ENCODE measurements at regions not wholly inside any gene's neighbourhood (a gene's known extent, or its start where the extent isn't known, plus 50 kb on each side); places are given as distances from the start of the nearest gene placed in this dataset.
"Not testable (repeated sequence)": the region's sequence is repeated elsewhere in the genome, so short reads cannot be mapped to it uniquely, and the experiment has no call there.

DNA sequence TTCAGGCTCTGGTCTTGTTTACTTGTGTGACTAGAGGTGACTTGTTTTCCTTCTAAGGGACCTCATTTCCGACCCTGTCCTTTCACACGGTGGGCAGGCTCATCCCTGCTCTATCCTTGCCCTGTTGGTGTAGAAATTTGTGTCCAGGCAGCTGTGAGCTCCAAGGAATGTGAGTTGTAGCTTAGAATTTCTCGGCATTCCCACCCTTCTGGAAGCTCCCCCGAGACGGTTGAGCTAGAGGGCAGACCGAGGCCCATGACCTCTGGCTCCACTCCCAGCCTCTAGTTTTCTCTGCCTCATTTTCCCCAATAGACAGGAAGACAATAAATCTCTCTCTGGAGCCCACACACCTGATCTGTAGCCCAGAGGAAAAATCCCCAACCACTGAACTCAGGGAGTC lies 100.9 kb downstream of the NAV1 start:
- DNase-seq: no peak

DNA sequence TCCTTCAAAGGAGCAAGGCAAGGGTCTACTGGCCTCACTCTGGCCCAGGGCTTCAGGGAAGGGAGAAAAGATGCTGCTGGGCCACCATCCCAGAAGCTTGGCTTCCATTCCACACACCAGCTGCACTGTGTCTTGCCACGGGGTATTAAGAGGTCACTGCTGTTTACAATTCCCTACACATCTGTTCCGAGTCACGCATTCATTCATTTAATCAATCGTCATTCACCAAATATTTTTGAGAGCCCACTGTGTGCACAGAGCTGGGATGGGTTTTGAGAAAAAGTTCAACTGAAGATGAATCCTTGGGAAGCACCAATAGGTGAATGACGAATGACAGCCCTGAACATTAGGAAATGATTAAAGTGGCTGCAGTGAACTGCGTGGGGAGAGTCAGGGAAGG lies 101.7 kb downstream of the NAV1 start:
- no peak for DNase-seq

DNA sequence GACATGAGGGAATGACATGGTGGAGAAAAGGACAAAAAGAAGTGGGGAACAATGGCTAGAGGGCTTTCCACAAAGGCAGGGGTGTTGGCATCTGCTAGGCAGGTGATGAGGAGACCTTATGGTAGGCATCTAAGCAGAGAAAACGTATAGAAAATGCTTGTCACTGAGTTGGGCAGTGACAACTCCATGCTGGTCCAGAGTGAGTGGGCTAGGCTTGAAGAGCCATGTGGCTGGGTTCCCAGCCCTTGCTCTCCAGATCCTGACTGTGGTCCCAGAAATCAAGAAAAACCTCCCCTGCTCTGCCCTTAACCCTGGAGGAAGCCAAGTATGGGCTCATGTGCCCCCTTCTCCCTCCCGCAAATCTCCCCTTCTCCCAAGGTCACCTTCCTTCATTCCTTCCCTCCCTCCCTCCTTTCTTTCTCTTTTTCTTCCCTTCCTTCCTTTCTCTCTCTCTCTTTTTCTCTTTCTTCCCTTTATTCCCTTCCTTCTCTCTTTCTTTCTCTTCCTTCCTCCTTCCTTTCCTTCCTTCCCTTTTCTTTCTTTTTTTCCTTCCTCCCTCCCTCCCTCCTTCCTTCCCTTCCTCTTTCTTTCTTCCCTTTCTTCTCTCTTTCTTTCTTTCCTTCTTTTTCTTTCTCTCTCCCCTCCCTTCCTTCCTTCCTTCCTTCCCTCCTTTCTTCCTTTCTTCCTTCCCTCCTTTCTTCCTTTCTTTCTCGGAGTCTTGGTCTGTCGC lies 102.8 kb downstream of the NAV1 start:
- no peak for DNase-seq

DNA sequence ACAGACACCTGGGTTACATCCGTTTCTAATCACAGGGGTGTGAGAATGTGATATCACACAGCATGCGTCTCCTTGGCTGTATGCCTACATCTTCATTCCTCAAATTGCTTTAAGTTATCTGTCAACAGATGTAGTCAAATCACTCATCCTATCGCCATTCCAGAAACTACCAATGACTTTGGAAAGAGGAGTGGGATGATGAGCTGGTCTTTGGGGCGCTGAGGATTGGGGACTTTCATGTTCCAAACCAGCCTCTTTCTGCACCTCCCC lies 104.8 kb downstream of the NAV1 start:
- no peak for DNase-seq

DNA sequence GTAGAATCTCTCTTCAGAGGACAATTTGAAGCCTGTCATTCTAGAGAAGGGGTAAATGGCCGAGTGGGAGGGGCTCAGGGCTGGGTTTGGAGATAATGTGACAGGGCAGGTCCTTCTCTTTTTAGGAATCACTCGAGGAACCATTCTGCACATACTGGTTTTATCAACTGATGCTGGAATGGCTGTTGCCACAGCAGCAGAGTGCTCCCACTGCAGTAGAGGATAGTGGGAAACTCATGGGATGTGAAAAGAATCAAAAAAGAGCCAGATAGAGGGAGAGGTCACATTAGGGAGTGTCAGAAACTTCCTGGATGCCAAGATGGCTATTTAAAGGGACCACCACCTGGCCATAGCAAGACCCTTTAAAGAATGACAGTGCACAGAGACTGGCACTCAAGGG lies 105.3 kb downstream of the NAV1 start:
- DNase-seq: no peak

DNA sequence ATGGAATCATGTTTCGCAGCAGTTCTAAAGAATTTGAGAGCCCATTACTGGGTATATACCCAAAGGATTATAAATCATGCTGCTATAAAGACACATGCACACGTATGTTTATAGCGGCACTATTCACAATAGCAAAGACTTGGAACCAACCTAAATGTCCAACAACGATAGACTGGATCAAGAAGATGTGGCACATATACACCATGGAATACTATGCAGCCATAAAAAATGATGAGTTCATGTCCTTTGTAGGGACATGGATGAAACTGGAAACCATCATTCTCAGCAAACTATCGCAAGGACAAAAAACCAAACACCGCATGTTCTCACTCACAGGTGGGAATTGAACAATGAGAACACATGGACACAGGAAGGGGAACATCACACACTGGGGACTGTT lies 106.1 kb downstream of the NAV1 start:
- not testable (repeated sequence) for DNase-seq

DNA sequence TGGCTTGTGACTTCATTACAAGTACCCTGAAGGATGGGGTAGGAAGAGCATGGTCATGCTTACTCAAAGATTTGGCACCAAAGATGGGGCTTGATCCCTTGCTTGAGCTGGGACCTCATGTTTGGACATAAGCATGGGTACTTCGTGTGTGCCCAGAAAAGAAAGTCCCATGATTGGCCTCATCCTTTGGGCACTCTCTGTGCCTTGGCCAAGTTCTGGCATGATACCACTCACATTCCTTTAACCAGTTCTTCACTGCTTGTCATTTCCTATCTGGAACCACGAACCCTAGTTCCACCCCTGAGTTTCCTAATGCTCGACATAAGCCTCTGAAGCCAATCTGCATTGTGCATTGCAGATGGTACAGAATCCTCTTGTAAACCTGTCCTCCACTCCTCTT lies 107.0 kb downstream of the NAV1 start:
- no peak for DNase-seq

DNA sequence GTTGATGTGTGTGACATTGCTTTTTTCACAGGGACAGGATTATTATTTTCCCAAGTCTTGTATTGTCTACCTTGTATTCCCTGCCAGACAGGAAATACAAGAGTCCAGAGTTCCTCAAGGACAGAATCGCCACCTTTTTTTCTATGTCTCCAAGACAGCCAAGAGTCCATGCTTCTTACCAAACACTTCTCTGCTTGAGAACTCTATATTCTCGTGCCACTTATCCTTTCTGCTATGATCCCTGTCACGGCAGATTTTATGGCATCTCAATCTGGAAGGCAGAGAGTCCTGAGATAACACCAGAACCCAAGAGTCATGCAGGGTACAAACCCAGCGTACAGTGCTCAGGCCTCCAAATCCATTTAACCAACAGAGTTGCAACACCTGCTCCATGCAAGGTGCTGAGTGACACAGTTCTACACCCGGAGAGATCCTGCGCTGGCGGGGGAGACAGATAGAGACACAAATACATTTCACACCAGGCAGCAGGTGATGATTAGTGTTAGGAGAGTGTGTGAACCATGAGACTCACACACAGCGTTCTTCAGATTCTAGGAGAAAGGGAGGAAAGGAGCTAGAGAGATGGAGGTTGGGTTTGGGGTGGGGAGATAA lies 107.6 kb downstream of the NAV1 start:
- no peak for DNase-seq

DNA sequence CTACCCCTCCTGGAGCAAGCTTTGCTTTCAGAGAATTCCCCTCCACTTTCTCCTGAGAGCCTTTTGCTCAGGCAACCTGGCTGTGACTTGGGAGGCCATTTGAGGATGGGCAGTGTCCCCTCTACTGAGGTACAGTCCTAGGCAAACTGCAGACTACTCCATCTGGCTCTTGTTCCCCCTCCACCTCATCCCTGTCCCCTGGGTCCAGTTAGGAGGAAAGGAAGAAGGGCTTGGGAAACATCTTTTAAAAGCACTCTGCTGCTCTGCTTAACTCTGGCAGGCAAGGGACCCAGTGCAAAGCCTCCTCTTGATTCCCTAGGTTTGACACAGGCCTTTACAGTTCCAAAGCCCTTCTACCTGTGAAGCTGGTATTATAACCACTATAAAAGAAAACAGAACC lies 108.2 kb downstream of the NAV1 start:
- DNase-seq: no peak

DNA sequence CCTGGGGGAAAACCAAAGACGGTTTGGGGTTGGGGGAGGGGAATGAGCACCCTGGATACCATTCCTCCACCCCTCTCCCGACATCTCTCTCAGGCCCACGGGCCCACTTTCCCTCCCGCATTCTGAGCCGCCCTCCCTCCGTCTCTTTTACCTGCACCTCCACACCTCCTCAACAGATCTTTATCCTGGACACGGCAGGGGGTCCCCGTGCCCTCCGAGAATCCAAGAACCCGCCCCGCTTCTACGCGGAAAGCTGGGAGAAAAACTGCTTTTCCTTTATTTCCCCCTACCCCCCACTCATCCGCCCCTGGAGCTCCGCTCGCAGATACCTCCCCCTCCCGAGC lies 108.8 kb downstream of the NAV1 start:
- no peak for DNase-seq

DNA sequence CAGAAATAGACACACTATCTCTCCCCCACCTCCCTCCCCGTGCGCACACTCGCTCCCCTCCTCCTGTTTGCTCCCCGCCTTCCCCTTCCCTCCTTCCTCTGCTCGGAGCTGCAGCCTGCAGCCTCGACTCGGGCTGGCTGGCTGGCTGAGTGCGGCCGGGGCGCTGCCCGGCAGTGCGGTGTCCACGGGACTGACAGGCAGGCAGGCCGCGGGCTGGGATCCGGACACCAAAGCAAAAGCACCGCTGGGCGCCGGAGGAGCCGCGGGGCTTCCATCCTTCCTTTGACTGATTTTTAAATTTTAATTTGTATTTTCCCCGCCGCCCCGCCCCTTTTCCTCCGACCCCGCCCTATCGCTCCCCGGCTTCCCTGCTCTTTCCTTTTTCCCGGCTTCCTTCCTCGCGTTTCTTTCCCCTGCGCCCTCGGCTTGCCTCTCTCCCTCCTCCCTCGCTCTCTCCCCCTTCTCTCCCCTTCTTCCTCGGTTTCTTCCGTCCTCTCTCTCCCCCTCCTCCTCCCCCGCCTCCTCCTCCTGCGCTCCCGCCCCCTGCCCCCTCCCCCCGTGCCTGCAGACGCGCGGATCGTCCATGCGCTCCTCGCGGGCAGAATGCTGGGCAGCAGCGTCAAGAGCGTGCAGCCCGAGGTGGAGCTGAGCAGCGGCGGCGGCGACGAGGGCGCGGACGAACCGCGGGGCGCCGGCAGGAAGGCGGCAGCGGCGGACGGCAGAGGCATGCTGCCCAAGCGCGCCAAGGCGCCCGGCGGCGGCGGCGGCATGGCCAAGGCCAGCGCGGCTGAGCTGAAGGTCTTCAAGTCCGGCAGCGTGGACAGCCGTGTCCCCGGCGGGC lies 109.4 kb downstream of the NAV1 start:
- no peak for DNase-seq

DNA sequence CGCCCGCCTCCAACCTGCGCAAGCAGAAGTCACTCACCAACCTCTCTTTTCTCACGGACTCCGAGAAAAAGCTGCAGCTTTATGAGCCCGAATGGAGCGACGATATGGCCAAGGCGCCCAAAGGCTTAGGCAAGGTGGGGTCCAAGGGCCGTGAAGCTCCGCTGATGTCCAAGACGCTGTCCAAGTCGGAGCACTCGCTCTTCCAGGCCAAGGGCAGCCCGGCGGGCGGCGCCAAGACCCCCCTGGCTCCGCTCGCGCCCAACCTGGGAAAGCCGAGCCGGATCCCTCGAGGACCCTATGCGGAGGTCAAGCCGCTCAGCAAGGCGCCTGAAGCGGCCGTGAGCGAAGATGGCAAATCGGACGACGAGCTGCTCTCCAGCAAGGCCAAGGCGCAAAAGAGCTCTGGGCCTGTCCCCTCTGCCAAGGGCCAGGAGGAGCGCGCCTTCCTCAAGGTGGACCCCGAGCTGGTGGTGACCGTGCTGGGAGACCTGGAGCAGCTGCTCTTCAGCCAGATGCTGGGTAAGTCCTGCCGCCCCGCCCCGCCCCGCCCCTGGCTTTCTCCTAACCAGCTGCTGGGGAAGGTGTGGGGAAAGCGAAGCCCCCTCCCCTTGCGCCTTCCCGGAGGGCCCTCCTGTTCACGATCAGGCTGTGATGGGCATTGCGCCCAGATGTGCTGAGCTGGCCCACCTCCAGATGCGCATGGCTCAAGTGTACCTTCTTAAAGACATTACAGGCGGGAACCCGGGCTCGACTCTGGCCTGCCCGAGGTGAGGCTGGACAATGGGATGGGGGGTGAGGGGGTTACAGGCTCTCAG lies 110.2 kb downstream of the NAV1 start:
- no peak for DNase-seq

DNA sequence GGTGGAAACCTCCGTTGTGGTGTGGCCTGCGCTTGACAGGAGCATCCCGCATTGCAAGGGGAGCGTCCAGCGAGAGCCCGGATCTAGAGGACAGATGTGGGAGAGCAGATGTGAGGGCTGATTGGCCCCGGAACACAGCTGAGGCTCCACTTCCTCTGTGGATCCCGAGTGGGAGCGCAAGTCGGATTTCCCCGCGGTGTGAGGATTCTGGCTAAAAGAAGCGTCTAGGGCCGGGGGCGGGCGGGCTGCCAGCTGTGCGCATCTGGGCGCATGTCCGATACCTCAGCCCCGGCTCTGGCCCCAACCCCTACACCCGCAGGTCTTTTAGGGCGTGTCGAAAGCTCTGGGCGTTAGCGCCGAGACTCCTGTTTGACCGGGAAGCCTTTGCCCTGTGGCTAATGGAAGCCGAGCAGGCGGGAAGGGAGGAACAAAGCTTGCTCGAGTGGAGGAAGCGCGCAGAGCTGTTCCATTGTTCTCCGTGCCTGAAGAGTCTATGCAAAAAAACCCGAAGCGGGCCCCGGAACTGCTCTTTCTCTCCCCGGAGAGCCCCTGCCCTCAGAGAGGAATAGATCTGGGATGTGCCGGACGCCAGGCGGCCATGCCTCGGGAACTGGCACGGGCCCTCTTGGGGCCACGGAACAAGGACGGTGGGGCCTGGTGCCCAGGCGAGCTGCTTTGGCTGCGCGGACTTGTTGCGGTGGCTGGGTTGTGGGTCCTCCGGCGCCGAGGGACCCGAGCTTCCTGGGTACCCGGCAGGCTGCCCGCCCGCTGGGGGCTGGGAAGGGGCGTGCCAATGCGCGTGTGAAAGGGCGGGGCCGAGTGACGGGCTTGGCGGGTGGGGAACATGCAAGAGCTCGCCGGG lies 111.1 kb downstream of the NAV1 start:
- DNase-seq: no peak

DNA sequence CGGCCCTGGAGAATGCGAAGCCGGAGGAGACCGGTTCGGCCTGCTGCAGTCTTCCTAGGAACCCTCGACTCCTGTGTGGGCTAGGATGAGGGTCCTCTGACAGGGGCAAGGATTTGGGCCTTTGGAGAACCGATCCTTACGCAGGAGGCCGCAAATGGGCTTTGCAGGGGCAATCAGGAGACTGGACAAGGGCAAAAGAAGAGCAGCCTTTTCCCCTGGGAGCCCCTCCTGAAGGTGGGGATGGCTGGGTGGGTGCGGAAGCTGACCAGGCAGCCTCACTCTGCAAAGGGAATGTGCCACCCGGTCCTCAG lies 111.7 kb downstream of the NAV1 start:
- no peak for DNase-seq

DNA sequence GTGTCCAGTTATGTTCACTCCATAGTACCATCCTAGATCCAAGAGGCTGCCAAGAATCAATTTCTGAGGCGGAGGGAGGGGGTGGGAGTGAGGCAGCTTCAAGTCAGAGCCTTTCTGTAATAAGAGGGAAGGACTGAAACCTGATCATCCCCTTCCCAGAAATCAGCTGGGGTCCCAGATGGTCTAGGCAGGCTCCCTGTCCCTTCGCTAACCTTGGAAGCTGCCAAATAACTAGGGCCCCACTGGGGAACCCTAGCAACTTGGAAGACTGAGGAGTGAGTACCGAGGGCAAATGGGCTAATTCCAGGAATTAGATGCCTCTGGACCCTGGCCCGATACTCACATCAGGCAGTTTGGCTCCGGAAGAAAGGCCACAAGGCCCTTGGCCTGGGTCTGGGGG lies 113.3 kb downstream of the NAV1 start:
- no peak for DNase-seq

DNA sequence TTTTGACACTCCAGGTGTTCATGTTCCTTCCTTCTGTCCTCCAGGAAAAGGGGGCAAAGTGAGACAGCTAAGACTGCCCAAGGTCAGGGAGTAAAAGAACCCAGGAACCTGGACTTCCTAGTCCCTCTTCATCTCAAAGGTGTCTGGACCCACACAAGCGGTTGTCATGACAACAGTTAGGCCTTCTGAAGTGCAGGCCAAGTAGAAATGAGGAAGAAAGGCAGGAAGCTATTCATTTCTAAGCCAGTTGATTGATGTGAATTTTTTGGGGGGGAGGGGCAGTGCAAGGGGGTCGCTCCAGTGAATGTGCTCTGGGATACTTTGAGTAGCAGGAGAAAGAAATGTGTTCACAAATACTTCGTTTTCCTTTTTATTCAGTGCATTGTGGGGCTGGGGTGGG lies 114.3 kb downstream of the NAV1 start:
- no peak for DNase-seq

DNA sequence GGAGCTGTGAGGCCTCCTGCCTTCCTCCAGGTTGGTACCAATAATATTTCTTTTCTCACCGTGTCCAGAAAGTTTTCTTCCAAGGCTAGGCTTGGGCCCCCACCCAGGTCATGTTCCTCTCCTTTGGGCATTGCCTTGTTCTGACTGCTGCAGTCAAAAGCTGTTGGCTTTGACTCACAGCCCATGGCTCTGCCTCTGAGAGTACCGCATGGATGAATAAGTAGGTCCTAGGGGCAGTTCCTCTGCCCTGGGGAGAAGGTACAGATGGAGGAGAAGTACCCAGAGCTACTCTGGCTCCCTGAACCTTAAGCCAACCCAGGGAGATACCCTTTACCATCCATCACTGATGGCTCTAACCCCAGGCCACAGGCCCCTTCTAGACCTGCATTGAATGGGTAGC lies 115.0 kb downstream of the NAV1 start:
- no peak for DNase-seq

DNA sequence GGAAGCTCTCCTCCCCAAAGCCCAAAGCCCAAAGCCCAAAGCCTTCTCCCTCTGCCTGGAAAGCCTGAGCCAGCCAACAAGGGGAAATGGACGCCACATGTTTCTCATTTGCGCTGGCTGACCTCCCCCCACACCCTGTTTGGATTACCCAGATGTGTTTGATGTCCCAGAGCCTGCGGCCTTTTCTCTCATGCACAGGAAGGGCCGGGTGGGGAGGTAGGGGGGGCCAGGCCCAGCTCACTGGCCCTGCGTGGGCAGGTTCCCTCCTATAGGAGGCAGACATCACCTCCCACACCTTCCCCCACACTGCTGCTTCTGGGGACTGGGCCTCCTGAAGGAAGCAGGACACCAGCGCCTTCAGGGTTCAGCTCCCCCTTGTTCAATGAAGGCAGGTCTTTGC lies 116.3 kb downstream of the NAV1 start:
- no peak for DNase-seq

DNA sequence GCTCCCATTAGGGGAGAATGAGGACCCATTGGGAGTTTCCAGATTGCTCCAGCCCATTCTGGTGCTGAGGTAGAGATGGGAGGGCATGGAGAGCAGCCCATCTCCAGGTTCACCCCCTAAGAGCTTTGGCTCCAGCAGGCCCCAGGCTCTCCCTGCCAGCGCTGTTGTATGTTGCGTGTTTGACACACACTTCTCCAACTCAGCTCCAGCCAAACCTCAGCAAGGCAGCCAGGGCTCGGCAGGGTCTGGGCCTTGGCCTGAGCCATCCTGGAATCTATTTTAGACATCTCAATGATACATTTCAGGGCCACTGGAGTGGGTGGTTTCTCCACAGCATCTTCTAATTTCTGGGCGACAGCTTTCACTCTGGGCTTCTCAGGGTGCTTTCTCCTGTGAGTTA lies 117.0 kb downstream of the NAV1 start:
- no peak for DNase-seq

DNA sequence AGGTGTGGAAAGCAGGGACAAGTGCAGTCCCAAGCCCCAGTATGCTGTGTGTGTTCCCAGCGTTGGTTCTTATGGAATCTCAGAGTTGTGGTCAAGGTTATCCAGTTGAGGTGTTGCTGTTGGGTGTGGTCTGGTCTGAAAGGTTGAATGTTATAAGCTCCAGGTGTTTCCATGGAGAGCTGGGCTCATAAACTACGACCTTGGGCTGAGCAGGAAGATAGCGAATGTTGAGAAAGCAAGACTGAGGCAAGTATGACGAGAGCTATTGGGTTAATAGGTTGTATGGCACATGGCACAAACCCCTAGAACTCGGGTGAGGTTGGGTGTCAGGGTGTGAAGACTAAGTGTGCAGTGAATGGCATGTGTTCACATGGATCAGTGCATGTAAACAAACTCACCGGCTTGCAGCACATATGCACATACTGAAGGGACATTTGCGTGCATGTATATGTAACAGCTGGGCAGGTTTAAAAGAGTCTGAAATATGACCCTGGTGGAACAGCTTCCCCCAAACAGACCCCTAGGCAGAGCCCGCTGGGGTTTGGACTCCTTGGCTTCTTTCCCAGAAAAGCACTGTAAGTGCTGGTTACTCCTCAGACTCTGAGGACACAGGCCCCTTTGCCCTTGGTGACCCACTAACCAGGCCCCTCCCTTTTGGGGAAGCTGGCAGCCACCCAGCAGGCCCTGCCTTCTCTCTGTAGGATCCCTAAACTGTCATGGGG lies 117.5 kb downstream of the NAV1 start:
- DNase-seq: no peak

DNA sequence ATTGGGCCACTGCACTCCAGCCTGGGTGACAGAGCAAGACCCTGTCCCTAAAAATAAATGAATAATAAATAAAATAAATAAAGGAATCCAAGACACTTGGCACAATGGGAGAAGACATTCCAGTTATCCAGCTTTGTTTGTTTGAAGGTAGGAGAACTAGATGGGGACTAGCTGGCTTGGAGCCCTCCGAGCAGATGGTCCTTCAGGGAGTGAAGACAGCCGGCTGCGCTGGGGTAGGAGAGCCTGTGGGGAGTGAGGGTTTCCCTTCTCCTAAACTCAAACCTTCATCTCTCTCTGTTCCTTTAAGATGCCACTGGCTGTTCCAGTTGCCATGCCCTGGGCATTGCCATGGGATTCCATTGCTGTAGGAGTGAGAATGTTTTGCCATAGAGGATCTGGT lies 120.6 kb downstream of the NAV1 start:
- DNase-seq: no peak
